ENCODE measurements at regions not wholly inside any gene's neighbourhood (a gene's known extent, or its start where the extent isn't known, plus 50 kb on each side); places are given as distances from the start of the nearest gene placed in this dataset.

GRCh38 chr6:156583083-156583482, 194.1 kb upstream of the ARID1B start:
- DNase-seq (ENCODE audit: low read depth) (no peak), FAIRE-seq (no peak)
- TF ChIP-seq CTCF (IDR thresholded peaks at IDR 0.05; ENCODE audit: insufficient read depth, low read length, severe bottlenecking) = no peak
- H3K27me3 ChIP-seq (ENCODE audit: control insufficient read depth, insufficient read depth, low read length) = no peaks in the 10 kb centered on the region
- H3K36me3 ChIP-seq (ENCODE audit: control insufficient read depth, insufficient read depth, low read length) = no peaks in the 10 kb centered on the region
- no peak overlapping the region for H3K4me3 ChIP-seq (ENCODE audit: low read depth, low read length)

DNA sequence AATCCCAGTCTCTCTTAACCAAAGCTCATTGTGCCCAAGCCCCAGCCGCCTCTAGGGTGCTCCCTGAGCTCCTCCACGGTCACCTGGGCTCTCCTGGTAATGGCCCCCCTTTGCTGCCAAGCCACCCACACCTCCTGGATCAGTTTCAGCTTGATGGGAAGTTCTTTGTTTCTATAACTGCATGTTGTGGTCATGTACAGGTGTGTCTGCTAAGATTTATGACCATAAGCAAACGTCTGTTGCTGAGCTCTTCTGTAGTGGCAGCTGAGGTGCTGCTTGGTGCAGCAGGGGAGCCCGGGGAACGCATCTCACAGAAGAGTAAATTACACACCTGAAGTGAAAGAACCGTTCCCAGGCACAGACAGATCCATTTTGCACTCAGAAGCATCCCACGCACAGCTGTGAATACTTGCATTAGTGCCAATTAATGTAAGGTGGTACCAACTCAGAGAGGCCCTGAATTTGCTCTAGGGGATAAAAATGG, 194.6 kb upstream of the ARID1B start:
- no peak for FAIRE-seq
- H3K27me3 ChIP-seq (ENCODE audit: control insufficient read depth, insufficient read depth, low read length) = no peaks in the 10 kb centered on the region
- H3K4me3 ChIP-seq (ENCODE audit: low read depth, low read length) = no peak overlapping the region
- H3K36me3 ChIP-seq (ENCODE audit: control insufficient read depth, insufficient read depth, low read length) = no peaks in the 10 kb centered on the region
- DNase-seq (ENCODE audit: low read depth) = no peak
- no peak for TF ChIP-seq CTCF (IDR thresholded peaks at IDR 0.05; ENCODE audit: insufficient read depth, low read length, severe bottlenecking)

DNA sequence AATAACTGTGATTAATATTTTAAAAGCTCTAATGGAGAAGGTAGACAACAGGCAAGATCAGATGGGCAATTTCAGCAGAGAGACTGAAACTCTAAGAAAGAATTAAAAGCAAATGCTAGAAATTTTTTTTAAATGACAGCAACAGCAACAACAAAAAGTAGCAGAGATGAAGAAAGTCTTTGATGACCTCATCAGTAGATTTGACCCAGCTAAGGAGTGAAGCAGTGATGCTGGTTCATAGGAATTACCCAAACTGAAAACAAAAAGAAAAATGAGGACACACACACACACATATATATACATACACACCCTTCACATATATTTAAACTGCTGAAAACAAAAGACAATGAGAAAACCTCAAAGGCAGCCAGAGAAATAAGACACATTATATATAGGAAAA, 197.6 kb upstream of the ARID1B start:
- H3K4me3 ChIP-seq (ENCODE audit: low read depth, low read length) = no peak overlapping the region
- DNase-seq (ENCODE audit: low read depth) (no peak), FAIRE-seq (no peak)
- H3K27me3 ChIP-seq (ENCODE audit: control insufficient read depth, insufficient read depth, low read length) = no peaks in the 10 kb centered on the region
- no peaks in the 10 kb centered on the region for H3K36me3 ChIP-seq (ENCODE audit: control insufficient read depth, insufficient read depth, low read length)
- TF ChIP-seq CTCF (IDR thresholded peaks at IDR 0.05; ENCODE audit: insufficient read depth, low read length, severe bottlenecking) = no peak

DNA sequence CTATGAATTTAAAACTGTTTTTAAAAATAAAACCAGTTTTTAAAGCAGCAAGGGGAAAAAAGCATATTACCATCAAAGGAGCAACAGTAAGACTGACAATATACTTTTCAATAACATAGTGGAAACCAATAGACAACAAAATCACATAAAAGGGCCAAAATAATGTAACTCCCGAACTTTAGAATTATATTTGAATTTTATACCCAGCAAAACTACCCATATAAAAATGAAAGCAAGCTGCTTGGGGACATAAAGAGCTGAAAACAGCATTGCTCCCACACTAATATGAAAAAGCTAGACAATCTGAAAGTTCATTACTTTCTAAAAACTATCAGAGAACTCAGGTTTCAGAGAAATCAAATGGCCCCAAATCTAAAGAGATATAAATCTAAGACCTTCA, 199.4 kb upstream of the ARID1B start:
- TF ChIP-seq CTCF (IDR thresholded peaks at IDR 0.05; ENCODE audit: insufficient read depth, low read length, severe bottlenecking) = no peak
- no peak for DNase-seq (ENCODE audit: low read depth)
- Histone ChIP-seq H3K36me3 (ENCODE audit: control insufficient read depth, insufficient read depth, low read length) (no peaks in the 10 kb centered on the region), H3K27me3 (ENCODE audit: control insufficient read depth, insufficient read depth, low read length) (no peaks in the 10 kb centered on the region), H3K4me3 (ENCODE audit: low read depth, low read length) (no peak overlapping the region)
- FAIRE-seq = no peak

- FAIRE-seq = no peak
- Histone ChIP-seq H3K36me3 (ENCODE audit: control insufficient read depth, insufficient read depth, low read length) (no peaks in the 10 kb centered on the region), H3K4me3 (ENCODE audit: low read depth, low read length) (no peak overlapping the region), H3K27me3 (ENCODE audit: control insufficient read depth, insufficient read depth, low read length) (no peaks in the 10 kb centered on the region)
- no peak for DNase-seq (ENCODE audit: low read depth)
- no peak for TF ChIP-seq CTCF (IDR thresholded peaks at IDR 0.05; ENCODE audit: insufficient read depth, low read length, severe bottlenecking)
Observed at GRCh38 chr6:156575361-156575760, 201.8 kb upstream of the ARID1B start.

- Histone ChIP-seq H3K27me3 (ENCODE audit: control insufficient read depth, insufficient read depth, low read length) (no peaks in the 10 kb centered on the region), H3K4me3 (ENCODE audit: low read depth, low read length) (no peak overlapping the region), H3K36me3 (ENCODE audit: control insufficient read depth, insufficient read depth, low read length) (no peaks in the 10 kb centered on the region)
- DNase-seq (ENCODE audit: low read depth) (no peak), FAIRE-seq (no peak)
- no peak for TF ChIP-seq CTCF (IDR thresholded peaks at IDR 0.05; ENCODE audit: insufficient read depth, low read length, severe bottlenecking)
Observed at GRCh38 chr6:156564807-156565149, 212.4 kb upstream of the ARID1B start.
